GM12865 (cell line): ENCODE measurements at regions not wholly inside any gene's neighbourhood (a gene's known extent, or its start where the extent isn't known, plus 50 kb on each side); places are given as distances from the start of the nearest gene placed in this dataset.
"Not testable (repeated sequence)": the region's sequence is repeated elsewhere in the genome, so short reads cannot be mapped to it uniquely, and the experiment has no call there.

Experiments
- DNase-seq: peaks from one replicate; pipeline ENCODE4 v3.0.0; 2010; ENCODE audit warnings: low read depth
- H3K4me3 ChIP-seq: 2 replicates; pipeline ENCODE4 v1.5.1; 2011; ENCODE audit warnings: mild to moderate bottlenecking, low read depth, low read length, control low read depth
- TF ChIP-seq, protein P1 (sequence below): IDR thresholded peaks from 2 replicates; pipeline ENCODE4 v1.5.1; 2011; ENCODE audit warnings: low read length, control low read depth, low read depth, inconsistent platforms; ENCODE audit not compliant: insufficient read depth; ENCODE audit errors: missing control alignments

DNA sequence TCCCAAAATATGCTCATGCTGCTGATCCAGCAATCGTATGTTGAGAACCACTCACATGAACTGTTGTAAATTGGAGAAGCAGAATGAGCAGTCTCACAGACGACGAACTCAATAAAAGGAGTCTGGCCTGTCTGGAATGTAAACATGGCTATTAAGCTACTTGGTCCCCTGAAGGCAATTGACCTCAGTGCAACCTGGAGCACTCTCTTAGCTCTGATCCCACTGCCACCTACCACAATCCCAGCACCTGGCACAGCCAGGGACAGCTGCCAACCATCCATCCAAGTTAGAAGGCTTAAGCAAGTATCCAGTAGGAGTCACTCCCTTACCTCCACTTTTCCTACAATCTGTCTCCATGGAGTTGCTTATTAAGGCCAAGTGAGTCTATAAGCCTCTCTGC is 406.9 kb upstream of the CLEC14A start:
- no peak for DNase-seq
- TF ChIP-seq, protein P1, sequence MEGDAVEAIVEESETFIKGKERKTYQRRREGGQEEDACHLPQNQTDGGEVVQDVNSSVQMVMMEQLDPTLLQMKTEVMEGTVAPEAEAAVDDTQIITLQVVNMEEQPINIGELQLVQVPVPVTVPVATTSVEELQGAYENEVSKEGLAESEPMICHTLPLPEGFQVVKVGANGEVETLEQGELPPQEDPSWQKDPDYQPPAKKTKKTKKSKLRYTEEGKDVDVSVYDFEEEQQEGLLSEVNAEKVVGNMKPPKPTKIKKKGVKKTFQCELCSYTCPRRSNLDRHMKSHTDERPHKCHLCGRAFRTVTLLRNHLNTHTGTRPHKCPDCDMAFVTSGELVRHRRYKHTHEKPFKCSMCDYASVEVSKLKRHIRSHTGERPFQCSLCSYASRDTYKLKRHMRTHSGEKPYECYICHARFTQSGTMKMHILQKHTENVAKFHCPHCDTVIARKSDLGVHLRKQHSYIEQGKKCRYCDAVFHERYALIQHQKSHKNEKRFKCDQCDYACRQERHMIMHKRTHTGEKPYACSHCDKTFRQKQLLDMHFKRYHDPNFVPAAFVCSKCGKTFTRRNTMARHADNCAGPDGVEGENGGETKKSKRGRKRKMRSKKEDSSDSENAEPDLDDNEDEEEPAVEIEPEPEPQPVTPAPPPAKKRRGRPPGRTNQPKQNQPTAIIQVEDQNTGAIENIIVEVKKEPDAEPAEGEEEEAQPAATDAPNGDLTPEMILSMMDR: no peak
- no peak overlapping the region for H3K4me3 ChIP-seq

DNA sequence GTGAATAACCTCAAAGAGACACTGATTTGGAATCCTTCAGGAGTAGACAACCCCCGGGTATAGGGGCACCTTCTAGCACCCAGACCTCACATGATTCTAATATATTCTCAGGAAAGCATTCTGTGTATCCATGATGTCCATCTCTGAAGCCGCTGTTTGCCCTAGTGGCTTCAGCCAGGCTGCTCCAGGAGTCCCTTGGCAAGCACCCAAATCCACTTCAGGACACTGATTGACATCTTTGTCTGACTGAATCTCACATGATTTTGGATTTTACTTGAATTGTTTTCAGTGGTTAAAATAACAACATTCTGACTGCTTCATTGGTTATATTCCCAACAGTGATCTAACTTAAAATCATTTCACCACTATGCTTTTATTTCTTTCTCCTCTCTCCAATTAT is 390.5 kb upstream of the CLEC14A start:
- TF ChIP-seq, protein P1: no peak
- H3K4me3 ChIP-seq: no peak overlapping the region
- no peak for DNase-seq

DNA sequence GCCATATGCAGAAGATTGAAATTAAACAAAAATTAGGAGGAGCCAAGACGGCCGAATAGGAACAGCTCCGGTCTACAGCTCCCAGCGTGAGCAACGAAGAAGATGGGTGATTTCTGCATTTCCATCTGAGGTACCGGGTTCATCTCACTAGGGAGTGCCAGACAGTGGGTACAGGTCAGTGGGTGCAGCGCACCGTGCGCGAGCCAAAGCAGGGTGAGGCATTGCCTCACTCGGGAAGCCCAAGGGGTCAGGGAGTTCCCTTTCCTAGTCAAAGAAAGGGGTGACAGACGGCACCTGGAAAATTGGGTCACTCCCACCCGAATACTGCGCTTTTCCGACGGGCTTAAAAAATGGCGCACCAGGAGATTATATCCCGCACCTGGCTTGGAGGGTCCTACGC is 379.0 kb upstream of the CLEC14A start:
- DNase-seq, H3K4me3 ChIP-seq: not testable (repeated sequence)

GRCh38 chr14:38629412-38629811 is 373.5 kb upstream of the CLEC14A start:
- no peak overlapping the region for H3K4me3 ChIP-seq
- TF ChIP-seq, protein P1: no peak
- DNase-seq: no peak

DNA sequence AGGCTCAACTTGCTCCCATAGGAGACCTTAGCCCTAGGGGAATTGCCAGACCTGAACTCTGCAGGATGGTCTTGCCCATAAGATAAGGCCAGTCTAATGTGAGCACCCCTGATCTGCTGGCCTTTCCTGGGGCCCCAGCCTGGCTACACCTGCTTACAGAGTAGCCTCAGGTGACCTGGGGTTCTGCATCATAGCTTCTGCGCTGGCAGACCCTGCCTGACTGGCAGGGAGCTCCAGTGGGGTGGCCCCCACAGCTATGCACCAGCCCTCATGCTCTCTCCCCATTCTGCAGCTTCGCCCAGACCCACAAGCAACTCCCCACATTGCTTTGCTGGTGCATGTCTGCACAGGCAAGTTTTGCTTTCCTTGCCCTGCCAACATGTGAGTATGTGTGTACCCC is 371.3 kb upstream of the CLEC14A start:
- no peak overlapping the region for H3K4me3 ChIP-seq
- TF ChIP-seq, protein P1: no peak
- no peak for DNase-seq

DNA sequence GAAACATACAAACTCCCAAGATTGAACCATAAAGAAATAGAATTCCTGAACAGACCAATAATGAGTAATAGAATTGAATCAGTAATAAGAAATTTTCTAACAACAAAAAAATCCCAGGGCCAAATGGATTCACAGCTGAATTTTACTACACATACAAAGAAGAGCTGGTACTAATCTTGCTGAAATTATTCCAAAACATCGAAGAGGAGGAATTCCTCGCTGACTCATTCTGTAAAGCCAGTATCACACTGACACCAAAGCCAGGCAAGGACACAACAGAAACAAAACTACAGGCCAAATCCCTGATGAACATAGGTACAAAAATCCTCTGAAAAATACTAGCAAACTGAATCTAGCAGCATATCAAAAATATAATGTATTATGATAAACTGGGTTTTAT is 367.8 kb upstream of the CLEC14A start:
- TF ChIP-seq, protein P1: no peak
- DNase-seq: no peak

DNA sequence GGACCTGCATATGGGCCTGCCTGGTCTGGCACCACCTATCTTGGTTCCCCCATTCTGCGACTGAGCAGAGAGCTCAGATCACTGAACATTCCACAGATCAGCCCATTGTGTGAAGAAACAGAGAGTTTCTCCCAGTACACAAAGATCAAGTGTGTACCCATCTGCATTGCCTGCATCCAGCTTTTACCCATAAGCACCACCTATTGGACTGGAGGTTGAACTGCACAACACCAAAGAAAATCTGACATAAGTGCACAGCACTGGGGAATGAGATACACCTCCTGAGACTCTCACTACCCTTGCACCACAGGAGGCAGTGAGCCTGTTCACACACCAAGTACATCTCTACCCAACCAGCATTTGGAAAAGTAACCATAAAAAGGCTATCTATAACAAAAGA is 362.6 kb upstream of the CLEC14A start:
- no peak for DNase-seq
- no peak overlapping the region for H3K4me3 ChIP-seq
- TF ChIP-seq, protein P1: peak; percentile 12

More for the DNA sequence above, 367.8 kb upstream of the CLEC14A start:
- no peak overlapping the region for H3K4me3 ChIP-seq
